ENCODE measurements at regions not wholly inside any gene's neighbourhood (a gene's known extent, or its start where the extent isn't known, plus 50 kb on each side); places are given as distances from the start of the nearest gene placed in this dataset.
A peak's percentile ranks its signal among the peaks of the same experiment; 100 is the strongest.

GRCh38 chr19:29263305-29264135 is 50.6 kb upstream of the UQCRFS1 start:
- H3K79me2 ChIP-seq (ENCODE audit: insufficient read depth, low read length), result no peaks in the 10 kb centered on the region
- no peaks in the 10 kb centered on the region for H3K9me3 ChIP-seq (ENCODE audit: low read depth, low read length)
- no peaks in the 10 kb centered on the region for H3K4me1 ChIP-seq (ENCODE audit: insufficient read depth, low read length)
- H3K27me3 ChIP-seq (ENCODE audit: insufficient read depth, low read length), result no peaks in the 10 kb centered on the region
- no peaks in the 10 kb centered on the region for H3K36me3 ChIP-seq (ENCODE audit: insufficient read depth, low read length)
- H4K20me1 ChIP-seq (ENCODE audit: insufficient read depth, low read length), result no peaks in the 10 kb centered on the region
- H3K27ac ChIP-seq (ENCODE audit: low read depth, low read length), result no peak overlapping the region
- DNase-seq (ENCODE audit: insufficient read length, low spot score, missing footprints), result no peak
- no peak overlapping the region for H3K4me3 ChIP-seq (ENCODE audit: insufficient read depth, low read length)
- TF ChIP-seq, protein P1, sequence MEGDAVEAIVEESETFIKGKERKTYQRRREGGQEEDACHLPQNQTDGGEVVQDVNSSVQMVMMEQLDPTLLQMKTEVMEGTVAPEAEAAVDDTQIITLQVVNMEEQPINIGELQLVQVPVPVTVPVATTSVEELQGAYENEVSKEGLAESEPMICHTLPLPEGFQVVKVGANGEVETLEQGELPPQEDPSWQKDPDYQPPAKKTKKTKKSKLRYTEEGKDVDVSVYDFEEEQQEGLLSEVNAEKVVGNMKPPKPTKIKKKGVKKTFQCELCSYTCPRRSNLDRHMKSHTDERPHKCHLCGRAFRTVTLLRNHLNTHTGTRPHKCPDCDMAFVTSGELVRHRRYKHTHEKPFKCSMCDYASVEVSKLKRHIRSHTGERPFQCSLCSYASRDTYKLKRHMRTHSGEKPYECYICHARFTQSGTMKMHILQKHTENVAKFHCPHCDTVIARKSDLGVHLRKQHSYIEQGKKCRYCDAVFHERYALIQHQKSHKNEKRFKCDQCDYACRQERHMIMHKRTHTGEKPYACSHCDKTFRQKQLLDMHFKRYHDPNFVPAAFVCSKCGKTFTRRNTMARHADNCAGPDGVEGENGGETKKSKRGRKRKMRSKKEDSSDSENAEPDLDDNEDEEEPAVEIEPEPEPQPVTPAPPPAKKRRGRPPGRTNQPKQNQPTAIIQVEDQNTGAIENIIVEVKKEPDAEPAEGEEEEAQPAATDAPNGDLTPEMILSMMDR (IDR thresholded peaks at IDR 0.05; ENCODE audit: extremely low read depth, low read depth, low read length), result peak; percentile 60
- no peak overlapping the region for H3K4me2 ChIP-seq (ENCODE audit: insufficient read depth, low read length)
- H2AFZ ChIP-seq (ENCODE audit: low read length), result no peak overlapping the region

DNA sequence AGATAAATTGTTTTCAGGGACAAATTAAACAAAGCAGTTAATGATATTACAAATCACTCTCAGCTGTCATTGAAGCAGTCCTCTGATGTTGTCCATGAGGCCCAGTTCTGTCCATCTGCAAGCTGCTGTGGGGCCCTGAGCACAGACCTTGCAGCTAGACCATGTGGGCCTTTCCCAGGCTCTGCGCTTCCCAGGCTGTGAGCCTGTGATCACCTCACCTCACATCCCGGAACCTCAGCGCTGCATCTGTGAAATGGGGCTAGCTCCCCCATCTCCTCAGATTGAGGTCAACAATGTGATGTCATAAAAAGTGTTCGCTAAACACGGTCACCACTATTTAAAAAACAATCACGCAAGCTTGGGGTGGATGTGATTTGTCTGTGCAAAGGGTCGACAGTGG is 51.9 kb upstream of the UQCRFS1 start:
- no peaks in the 10 kb centered on the region for H3K36me3 ChIP-seq (ENCODE audit: insufficient read depth, low read length)
- TF ChIP-seq, protein P1 (IDR thresholded peaks at IDR 0.05; ENCODE audit: extremely low read depth, low read depth, low read length), result no peak
- H2AFZ ChIP-seq (ENCODE audit: low read length), result no peak overlapping the region
- no peaks in the 10 kb centered on the region for H3K4me1 ChIP-seq (ENCODE audit: insufficient read depth, low read length)
- no peaks in the 10 kb centered on the region for H3K27me3 ChIP-seq (ENCODE audit: insufficient read depth, low read length)
- no peaks in the 10 kb centered on the region for H3K9me3 ChIP-seq (ENCODE audit: low read depth, low read length)
- H3K79me2 ChIP-seq (ENCODE audit: insufficient read depth, low read length), result no peaks in the 10 kb centered on the region
- no peak for DNase-seq (ENCODE audit: insufficient read length, low spot score, missing footprints)
- H3K4me3 ChIP-seq (ENCODE audit: insufficient read depth, low read length), result no peak overlapping the region
- H4K20me1 ChIP-seq (ENCODE audit: insufficient read depth, low read length), result no peaks in the 10 kb centered on the region
- no peak overlapping the region for H3K27ac ChIP-seq (ENCODE audit: low read depth, low read length)
- H3K4me2 ChIP-seq (ENCODE audit: insufficient read depth, low read length), result no peak overlapping the region

GRCh38 chr19:29265436-29265835 is 52.5 kb upstream of the UQCRFS1 start:
- no peaks in the 10 kb centered on the region for H4K20me1 ChIP-seq (ENCODE audit: insufficient read depth, low read length)
- no peak overlapping the region for H3K4me3 ChIP-seq (ENCODE audit: insufficient read depth, low read length)
- no peaks in the 10 kb centered on the region for H3K9me3 ChIP-seq (ENCODE audit: low read depth, low read length)
- no peaks in the 10 kb centered on the region for H3K4me1 ChIP-seq (ENCODE audit: insufficient read depth, low read length)
- TF ChIP-seq, protein P1 (IDR thresholded peaks at IDR 0.05; ENCODE audit: extremely low read depth, low read depth, low read length), result no peak
- no peaks in the 10 kb centered on the region for H3K27me3 ChIP-seq (ENCODE audit: insufficient read depth, low read length)
- no peaks in the 10 kb centered on the region for H3K36me3 ChIP-seq (ENCODE audit: insufficient read depth, low read length)
- no peak overlapping the region for H3K4me2 ChIP-seq (ENCODE audit: insufficient read depth, low read length)
- no peaks in the 10 kb centered on the region for H3K79me2 ChIP-seq (ENCODE audit: insufficient read depth, low read length)
- H3K27ac ChIP-seq (ENCODE audit: low read depth, low read length), result no peak overlapping the region
- peak; percentile 38 for DNase-seq (ENCODE audit: insufficient read length, low spot score, missing footprints)
- no peak overlapping the region for H2AFZ ChIP-seq (ENCODE audit: low read length)

- H3K79me2 ChIP-seq (ENCODE audit: insufficient read depth, low read length), result no peaks in the 10 kb centered on the region
- no peak for DNase-seq (ENCODE audit: insufficient read length, low spot score, missing footprints)
- no peaks in the 10 kb centered on the region for H3K4me1 ChIP-seq (ENCODE audit: insufficient read depth, low read length)
- TF ChIP-seq, protein P1 (IDR thresholded peaks at IDR 0.05; ENCODE audit: extremely low read depth, low read depth, low read length), result no peak
- no peak overlapping the region for H3K4me2 ChIP-seq (ENCODE audit: insufficient read depth, low read length)
- no peak overlapping the region for H3K27ac ChIP-seq (ENCODE audit: low read depth, low read length)
- H4K20me1 ChIP-seq (ENCODE audit: insufficient read depth, low read length), result no peaks in the 10 kb centered on the region
- H3K27me3 ChIP-seq (ENCODE audit: insufficient read depth, low read length), result no peaks in the 10 kb centered on the region
- H3K9me3 ChIP-seq (ENCODE audit: low read depth, low read length), result no peaks in the 10 kb centered on the region
- no peak overlapping the region for H2AFZ ChIP-seq (ENCODE audit: low read length)
- no peaks in the 10 kb centered on the region for H3K36me3 ChIP-seq (ENCODE audit: insufficient read depth, low read length)
- H3K4me3 ChIP-seq (ENCODE audit: insufficient read depth, low read length), result no peak overlapping the region
These were observed 53.0 kb upstream of the UQCRFS1 start for GRCh38 chr19:29266001-29266400.
